ENCODE measurements at regions not wholly inside any gene's neighbourhood (a gene's known extent, or its start where the extent isn't known, plus 50 kb on each side); places are given as distances from the start of the nearest gene placed in this dataset.
"Not testable (repeated sequence)": the region's sequence is repeated elsewhere in the genome, so short reads cannot be mapped to it uniquely, and the experiment has no call there.

- DNase-seq, result no peak
- Mint-ChIP-seq H3K36me3 (no peaks in the 10 kb centered on the region), H3K27ac (no peak overlapping the region), H3K4me1 (no peaks in the 10 kb centered on the region), H3K4me3 (no peak overlapping the region), H3K9me3 (peaks cover 0 to 5% (median 0%) of the 10 kb centered on the region in 7 donors), H3K27me3 (no peaks in the 10 kb centered on the region)
- no peak for ATAC-seq (ENCODE audit: low read depth in 2 of 2)
These were observed 625.0 kb downstream of the TMEM182 start for GRCh38 chr2:103386872-103387271.

GRCh38 chr2:103387888-103388287 is 626.1 kb downstream of the TMEM182 start:
- ATAC-seq (ENCODE audit: low read depth in 2 of 2) (no peak), DNase-seq (no peak)
- no peaks in the 10 kb centered on the region for H3K36me3 Mint-ChIP-seq
- H3K4me3 Mint-ChIP-seq, result no peak overlapping the region
- no peak overlapping the region for H3K27ac Mint-ChIP-seq
- no peaks in the 10 kb centered on the region for H3K27me3 Mint-ChIP-seq
- H3K9me3 Mint-ChIP-seq, result peaks cover 0 to 5% (median 0%) of the 10 kb centered on the region in 7 donors
- no peaks in the 10 kb centered on the region for H3K4me1 Mint-ChIP-seq

GRCh38 chr2:103396152-103396551 is 634.3 kb downstream of the TMEM182 start:
- H3K36me3 Mint-ChIP-seq, result no peaks in the 10 kb centered on the region
- DNase-seq, result no peak

GRCh38 chr2:103401621-103402020 is 639.8 kb downstream of the TMEM182 start:
- ATAC-seq (ENCODE audit: low read depth in 2 of 2), result no peak
- Mint-ChIP-seq H3K27me3 (no peaks in the 10 kb centered on the region), H3K27ac (no peak overlapping the region), H3K36me3 (no peaks in the 10 kb centered on the region), H3K4me1 (no peaks in the 10 kb centered on the region), H3K4me3 (no peak overlapping the region), H3K9me3 (peaks cover 0 to 5% (median 3%) of the 10 kb centered on the region in 7 donors)
- DNase-seq, result no peak

More at GRCh38 chr2:103396152-103396551, 634.3 kb downstream of the TMEM182 start:
- no peak for ATAC-seq (ENCODE audit: low read depth in 2 of 2)
- H3K9me3 Mint-ChIP-seq, result peaks cover 0 to 5% (median 2%) of the 10 kb centered on the region in 7 donors
- no peaks in the 10 kb centered on the region for H3K27me3 Mint-ChIP-seq
- H3K4me1 Mint-ChIP-seq, result no peaks in the 10 kb centered on the region
- no peak overlapping the region for H3K4me3 Mint-ChIP-seq
- peak overlapping the region in 1 of 6 donors; percentile 3 for H3K27ac Mint-ChIP-seq

- H3K36me3 Mint-ChIP-seq, result no peaks in the 10 kb centered on the region
- peaks cover 0 to 5% (median 3%) of the 10 kb centered on the region in 7 donors for H3K9me3 Mint-ChIP-seq
- H3K27me3 Mint-ChIP-seq, result no peaks in the 10 kb centered on the region
- ATAC-seq (ENCODE audit: low read depth in 2 of 2) (no peak), DNase-seq (no peak)
- H3K27ac Mint-ChIP-seq, result no peak overlapping the region
- no peaks in the 10 kb centered on the region for H3K4me1 Mint-ChIP-seq
- no peak overlapping the region for H3K4me3 Mint-ChIP-seq
These were observed 640.5 kb downstream of the TMEM182 start for GRCh38 chr2:103402336-103402735.

- peaks cover 0 to 5% (median 3%) of the 10 kb centered on the region in 7 donors for H3K9me3 Mint-ChIP-seq
- ATAC-seq (ENCODE audit: low read depth in 2 of 2), result no peak
- H3K4me1 Mint-ChIP-seq, result no peaks in the 10 kb centered on the region
These were observed 641.1 kb downstream of the TMEM182 start for GRCh38 chr2:103402944-103403343.

GRCh38 chr2:103403388-103403787 is 641.6 kb downstream of the TMEM182 start:
- DNase-seq; H3K27ac Mint-ChIP-seq; H3K36me3 Mint-ChIP-seq; H3K4me1 Mint-ChIP-seq; ATAC-seq (ENCODE audit: low read depth in 2 of 2); H3K9me3 Mint-ChIP-seq; H3K27me3 Mint-ChIP-seq; H3K4me3 Mint-ChIP-seq: not testable (repeated sequence)

More at GRCh38 chr2:103402944-103403343, 641.1 kb downstream of the TMEM182 start:
- H3K36me3 Mint-ChIP-seq, result no peaks in the 10 kb centered on the region
- H3K27me3 Mint-ChIP-seq, result no peaks in the 10 kb centered on the region
- no peak overlapping the region for H3K27ac Mint-ChIP-seq
- H3K4me3 Mint-ChIP-seq, result no peak overlapping the region
- DNase-seq, result no peak

GRCh38 chr2:103410221-103410620 is 648.4 kb downstream of the TMEM182 start:
- no peak for DNase-seq
- H3K27me3 Mint-ChIP-seq, result no peaks in the 10 kb centered on the region
- no peak for ATAC-seq (ENCODE audit: low read depth in 2 of 2)

GRCh38 chr2:103419506-103419905 is 657.7 kb downstream of the TMEM182 start:
- DNase-seq (no peak), ATAC-seq (ENCODE audit: low read depth in 2 of 2) (no peak)
- no peak overlapping the region for H3K27ac Mint-ChIP-seq
- no peaks in the 10 kb centered on the region for H3K27me3 Mint-ChIP-seq
- no peak overlapping the region for H3K4me3 Mint-ChIP-seq
- peaks cover 0 to 10% (median 5%) of the 10 kb centered on the region in 7 donors for H3K9me3 Mint-ChIP-seq
- H3K36me3 Mint-ChIP-seq, result no peaks in the 10 kb centered on the region
- H3K4me1 Mint-ChIP-seq, result no peaks in the 10 kb centered on the region

More at GRCh38 chr2:103410221-103410620, 648.4 kb downstream of the TMEM182 start:
- Mint-ChIP-seq H3K4me3 (peak overlapping the region in 1 of 8 donors; percentile 64), H3K27ac (no peak overlapping the region), H3K36me3 (no peaks in the 10 kb centered on the region), H3K4me1 (no peaks in the 10 kb centered on the region), H3K9me3 (peaks cover 0 to 4% (median 0%) of the 10 kb centered on the region in 7 donors)

GRCh38 chr2:103423100-103423499 is 661.3 kb downstream of the TMEM182 start:
- H3K27me3 Mint-ChIP-seq, result no peaks in the 10 kb centered on the region
- peaks cover 0 to 7% (median 0%) of the 10 kb centered on the region in 7 donors for H3K9me3 Mint-ChIP-seq
- no peaks in the 10 kb centered on the region for H3K4me1 Mint-ChIP-seq
- H3K4me3 Mint-ChIP-seq, result no peak overlapping the region
- no peaks in the 10 kb centered on the region for H3K36me3 Mint-ChIP-seq
- H3K27ac Mint-ChIP-seq, result no peak overlapping the region
- no peak for ATAC-seq (ENCODE audit: low read depth in 2 of 2)
- DNase-seq, result no peak

- Mint-ChIP-seq H3K9me3 (peaks cover 0 to 4% (median 2%) of the 10 kb centered on the region in 7 donors), H3K27ac (no peak overlapping the region), H3K4me1 (no peaks in the 10 kb centered on the region), H3K4me3 (no peak overlapping the region), H3K36me3 (no peaks in the 10 kb centered on the region), H3K27me3 (no peaks in the 10 kb centered on the region)
- no peak for DNase-seq
- no peak for ATAC-seq (ENCODE audit: low read depth in 2 of 2)
These were observed 665.7 kb downstream of the TMEM182 start for GRCh38 chr2:103427567-103427966.

- H3K27ac Mint-ChIP-seq, result peak overlapping the region in 1 of 6 donors; percentile 72
- H3K4me1 Mint-ChIP-seq, result no peaks in the 10 kb centered on the region
- H3K27me3 Mint-ChIP-seq, result no peaks in the 10 kb centered on the region
- DNase-seq (no peak), ATAC-seq (ENCODE audit: low read depth in 2 of 2) (no peak)
- no peak overlapping the region for H3K4me3 Mint-ChIP-seq
- H3K9me3 Mint-ChIP-seq, result peaks cover 0 to 11% (median 4%) of the 10 kb centered on the region in 7 donors
- no peaks in the 10 kb centered on the region for H3K36me3 Mint-ChIP-seq
These were observed 668.4 kb downstream of the TMEM182 start for GRCh38 chr2:103430191-103430590.

- Mint-ChIP-seq H3K27ac (no peak overlapping the region), H3K4me3 (no peak overlapping the region), H3K36me3 (no peaks in the 10 kb centered on the region), H3K4me1 (no peaks in the 10 kb centered on the region), H3K9me3 (peaks cover 0 to 19% (median 7%) of the 10 kb centered on the region in 7 donors), H3K27me3 (no peaks in the 10 kb centered on the region)
- no peak for ATAC-seq (ENCODE audit: low read depth in 2 of 2)
- no peak for DNase-seq
These were observed 673.2 kb downstream of the TMEM182 start for GRCh38 chr2:103435010-103435409.

- H3K4me3 Mint-ChIP-seq, result peak overlapping the region in 1 of 8 donors; percentile 48
- no peaks in the 10 kb centered on the region for H3K4me1 Mint-ChIP-seq
- no peak for ATAC-seq (ENCODE audit: low read depth in 2 of 2)
- DNase-seq, result no peak
- no peak overlapping the region for H3K27ac Mint-ChIP-seq
- H3K27me3 Mint-ChIP-seq, result no peaks in the 10 kb centered on the region
- no peaks in the 10 kb centered on the region for H3K36me3 Mint-ChIP-seq
- peaks cover 0 to 16% (median 7%) of the 10 kb centered on the region in 7 donors for H3K9me3 Mint-ChIP-seq
These were observed 675.3 kb downstream of the TMEM182 start for GRCh38 chr2:103437161-103437560.

GRCh38 chr2:103445347-103445746 is 683.5 kb downstream of the TMEM182 start:
- no peak overlapping the region for H3K4me3 Mint-ChIP-seq
- no peaks in the 10 kb centered on the region for H3K36me3 Mint-ChIP-seq
- H3K9me3 Mint-ChIP-seq, result peaks cover 0 to 6% (median 0%) of the 10 kb centered on the region in 7 donors
- H3K4me1 Mint-ChIP-seq, result no peaks in the 10 kb centered on the region
- H3K27me3 Mint-ChIP-seq, result no peaks in the 10 kb centered on the region
- ATAC-seq (ENCODE audit: low read depth in 2 of 2) (no peak), DNase-seq (no peak)
- no peak overlapping the region for H3K27ac Mint-ChIP-seq

All from naive B cell (primary cell).